Esophagus mucosa (tissue), 1 donor: ENCODE measurements at regions not wholly inside any gene's neighbourhood (a gene's known extent, or its start where the extent isn't known, plus 50 kb on each side); places are given as distances from the start of the nearest gene placed in this dataset.

Experiments used
- ATAC-seq: fragments of 200-7000 bp; cut with Tn5 transposase; one replicate; pipeline ENCODE4 v1.9.1; 2020
- donor health status: DM: yes; HTN: yes; CAD: no.

DNA sequence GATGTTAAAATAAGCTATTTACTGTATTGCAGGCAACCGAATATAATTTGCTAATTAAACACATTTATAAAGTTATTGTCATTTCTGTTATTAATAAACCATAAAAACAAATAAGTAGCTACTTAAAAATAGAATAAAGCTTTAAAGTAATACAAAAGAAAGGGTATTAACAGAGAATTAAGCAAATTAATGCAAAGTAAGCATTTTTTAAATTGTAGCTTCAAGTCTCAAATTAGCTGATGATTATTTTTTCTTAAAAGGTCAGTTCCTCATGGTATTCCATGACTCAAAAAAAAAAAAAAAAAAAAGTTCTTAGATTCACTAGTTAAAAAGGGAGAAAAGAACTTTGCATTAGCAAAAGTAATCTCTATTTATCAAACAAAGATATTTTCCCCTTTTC, 292.5 kb downstream of the SLITRK1 start:
- no peak for ATAC-seq

DNA sequence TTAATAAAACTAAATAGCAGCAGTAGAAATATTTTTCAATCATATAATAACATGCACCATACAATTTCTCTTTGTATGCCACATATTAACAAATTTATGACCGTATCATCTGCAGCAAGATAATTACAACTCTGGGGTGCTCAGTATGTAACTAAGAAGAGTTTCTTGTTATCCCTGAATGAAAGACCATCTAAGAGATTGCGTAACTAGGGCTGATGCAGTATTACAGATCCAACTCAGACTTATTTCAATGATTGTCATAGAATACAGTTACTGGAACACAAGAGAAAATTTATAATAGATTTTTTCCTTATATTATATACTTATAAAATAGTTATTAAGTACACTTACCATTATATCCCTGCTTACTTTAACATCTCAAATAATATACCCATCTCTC, 305.1 kb downstream of the SLITRK1 start:
- no peak for ATAC-seq

DNA sequence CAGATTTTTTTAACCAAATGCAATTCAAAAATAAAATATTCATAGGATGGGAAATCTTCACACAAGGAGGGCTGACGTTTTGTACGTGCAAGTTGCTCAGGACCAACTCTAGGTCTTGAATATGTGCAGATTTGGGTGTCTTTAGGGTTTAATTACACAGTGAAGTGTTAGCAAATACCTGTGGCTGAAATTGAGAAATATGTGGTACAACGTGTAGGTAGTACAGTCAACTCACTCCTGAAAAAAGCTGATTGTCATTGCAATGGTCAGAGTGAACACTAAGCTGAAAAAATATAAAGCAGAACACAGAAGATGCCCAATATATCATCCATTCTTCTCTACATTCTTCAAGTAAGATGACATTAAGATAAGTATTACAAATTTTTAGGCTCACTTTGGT, 314.3 kb downstream of the SLITRK1 start:
- no peak for ATAC-seq

DNA sequence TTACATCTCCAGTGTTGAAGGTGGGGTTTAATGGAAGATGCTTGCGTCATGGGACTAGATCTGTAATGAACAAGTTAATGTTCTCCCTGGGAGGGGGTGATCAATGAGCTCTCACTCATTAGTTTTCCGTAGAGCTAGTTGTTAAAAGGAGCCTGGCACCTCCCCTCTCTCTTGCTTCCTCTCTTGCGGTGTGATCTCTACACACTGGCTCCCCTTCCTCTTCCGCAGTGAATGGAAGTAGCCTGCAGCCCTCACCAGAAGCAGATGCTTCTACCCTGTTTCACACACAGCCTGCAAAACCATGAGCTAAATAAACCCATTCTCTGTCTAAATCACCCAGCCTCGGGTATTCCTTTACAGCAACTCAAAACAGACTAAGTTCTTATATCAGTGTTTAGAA, 318.8 kb downstream of the SLITRK1 start:
- ATAC-seq, result no peak

DNA sequence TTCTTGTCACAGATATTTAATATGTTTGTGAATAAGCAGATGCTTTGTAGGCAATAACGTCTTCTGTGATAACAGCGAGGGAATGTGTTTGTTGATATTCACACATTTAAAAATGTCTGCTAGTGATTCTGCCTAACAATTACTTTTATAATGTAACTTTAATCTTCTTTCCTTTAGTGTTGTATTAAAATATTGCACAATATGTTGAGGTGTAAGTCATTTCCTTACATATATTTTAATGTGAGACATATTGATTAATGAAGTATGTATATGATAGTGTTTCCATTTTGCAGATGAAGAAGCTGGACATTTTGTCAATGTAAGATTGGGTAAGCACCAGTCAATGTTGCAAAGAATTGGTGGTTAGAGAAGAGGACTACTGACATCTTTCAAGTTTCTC, 324.4 kb downstream of the SLITRK1 start:
- no peak for ATAC-seq

DNA sequence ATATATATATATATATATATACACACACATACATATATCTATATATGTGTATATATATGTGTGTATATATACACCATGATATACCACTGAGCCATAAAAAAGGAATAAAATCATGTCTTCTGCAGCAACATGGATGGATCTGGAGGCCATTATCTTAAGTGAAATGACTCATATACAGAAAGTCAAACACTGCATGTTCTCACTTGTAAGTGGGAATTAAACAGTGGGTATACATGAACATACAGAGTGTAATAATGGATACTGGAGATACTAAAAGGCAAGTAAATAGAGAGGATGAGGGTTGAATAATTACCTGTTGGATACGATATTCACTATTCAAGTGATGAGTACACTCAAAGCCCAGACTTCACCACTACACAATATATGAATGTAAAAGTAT, 332.6 kb downstream of the SLITRK1 start:
- no peak for ATAC-seq

DNA sequence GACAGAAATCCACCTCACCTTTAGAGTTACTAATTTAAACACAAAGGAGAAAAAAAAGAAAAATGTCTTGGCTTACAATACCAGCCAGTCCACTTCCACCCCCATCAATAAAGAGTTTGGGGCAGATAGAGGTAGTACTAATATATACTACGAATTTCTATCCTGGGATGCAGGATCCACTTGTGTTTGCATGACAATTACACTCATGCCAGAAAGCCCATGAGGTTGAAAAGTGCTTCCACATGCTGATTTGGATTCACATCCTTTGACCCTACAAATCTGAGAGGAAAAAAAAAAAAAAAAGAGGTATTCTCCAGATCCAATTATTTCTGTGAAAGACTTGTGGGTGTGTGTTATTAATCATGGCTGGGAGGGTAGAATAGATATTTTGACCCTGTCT, 335.2 kb downstream of the SLITRK1 start:
- ATAC-seq, result no peak

DNA sequence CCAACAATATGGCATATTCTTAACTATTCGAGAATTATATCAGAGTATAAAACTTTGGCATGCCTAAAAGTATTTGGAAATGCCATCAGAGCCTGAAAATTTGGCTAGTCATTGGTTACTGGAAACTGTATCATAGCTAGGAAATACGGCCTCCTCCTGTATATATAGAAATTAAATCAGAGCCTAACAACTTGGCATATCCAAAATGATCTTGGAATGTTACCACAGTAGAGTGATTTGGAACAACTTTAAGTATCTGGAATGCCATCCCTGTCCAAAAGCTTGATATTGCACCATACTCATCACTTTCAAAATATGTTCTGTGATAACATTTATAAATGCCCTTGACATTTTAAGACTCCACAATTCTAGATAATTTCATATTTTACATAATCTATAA, 335.8 kb downstream of the SLITRK1 start:
- no peak for ATAC-seq

DNA sequence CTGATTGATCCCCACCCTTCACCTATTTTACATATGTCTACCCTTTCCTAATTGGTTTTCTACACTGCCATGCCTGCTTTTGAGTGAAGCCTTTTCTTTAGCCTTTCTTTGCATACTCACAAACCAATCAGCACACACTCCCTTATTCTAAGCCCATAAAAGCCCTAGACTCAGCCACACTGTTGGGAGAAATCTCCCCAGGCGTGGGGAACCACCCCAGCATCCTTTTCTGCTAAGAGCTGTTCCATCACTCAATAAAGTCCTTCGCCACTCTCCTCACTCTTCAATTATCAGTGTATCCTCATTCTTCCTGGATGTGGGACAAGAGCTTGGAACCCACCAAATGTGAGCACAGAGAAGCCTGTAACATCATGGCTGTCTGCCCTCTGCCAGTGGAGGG, 343.6 kb downstream of the SLITRK1 start:
- ATAC-seq, result no peak

DNA sequence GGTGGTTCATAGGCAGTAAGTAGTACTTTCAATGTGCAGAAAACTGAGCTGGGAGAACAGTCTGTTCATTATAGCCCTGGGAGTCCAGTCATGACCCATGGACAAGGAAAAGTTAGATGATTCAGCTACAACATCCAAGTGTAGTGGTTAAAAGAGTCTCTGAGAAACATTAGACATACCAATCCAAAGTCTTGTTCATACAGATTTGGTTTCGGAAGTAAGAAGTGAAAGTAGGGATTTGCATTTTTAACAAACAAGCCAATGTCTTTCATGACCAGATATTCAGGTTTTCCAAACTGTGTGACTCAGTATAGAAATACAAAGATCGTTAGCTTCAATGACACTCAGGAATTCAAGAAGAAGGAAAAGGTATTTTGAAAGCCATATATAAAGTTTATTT, 345.3 kb downstream of the SLITRK1 start:
- ATAC-seq, result peak; percentile 82

DNA sequence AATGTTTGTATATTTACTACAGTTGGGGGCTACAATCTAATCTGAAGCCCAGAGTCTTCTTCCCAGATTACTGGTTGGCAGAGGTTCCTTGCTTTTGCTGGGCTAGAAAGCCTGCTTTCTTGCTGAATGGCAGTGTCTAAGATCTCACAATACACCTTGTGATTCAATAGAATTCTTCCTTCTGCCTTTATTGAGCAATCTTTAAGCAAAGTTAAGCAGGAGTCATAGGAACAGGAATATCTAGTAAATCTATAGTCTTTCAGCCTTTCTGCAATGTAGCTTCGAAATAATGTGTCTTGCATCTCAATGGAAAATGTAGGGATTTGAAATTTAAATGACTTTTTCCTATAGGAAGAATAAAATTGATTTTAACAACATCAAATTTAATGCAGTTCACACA, 346.1 kb downstream of the SLITRK1 start:
- ATAC-seq, result peak; percentile 91

DNA sequence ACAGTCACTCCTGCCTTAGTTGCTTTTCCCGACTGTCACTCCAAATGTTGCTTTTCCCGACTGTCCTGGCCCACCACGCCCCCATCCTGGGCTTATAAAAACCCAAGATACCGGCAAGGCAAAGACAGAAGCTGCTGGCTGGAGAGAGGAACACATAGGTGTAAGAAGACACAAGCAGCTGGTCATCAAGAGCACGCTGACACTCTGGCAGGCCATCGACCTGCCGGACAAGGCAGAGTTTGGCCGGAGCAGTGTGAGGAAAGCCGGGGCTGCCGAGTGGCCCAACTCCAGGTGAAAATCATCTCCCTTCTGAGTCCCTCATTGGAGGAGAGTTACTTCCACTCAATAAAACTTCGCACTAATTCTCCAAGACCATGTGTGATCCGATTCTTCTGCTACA, 349.5 kb downstream of the SLITRK1 start:
- ATAC-seq, result no peak

DNA sequence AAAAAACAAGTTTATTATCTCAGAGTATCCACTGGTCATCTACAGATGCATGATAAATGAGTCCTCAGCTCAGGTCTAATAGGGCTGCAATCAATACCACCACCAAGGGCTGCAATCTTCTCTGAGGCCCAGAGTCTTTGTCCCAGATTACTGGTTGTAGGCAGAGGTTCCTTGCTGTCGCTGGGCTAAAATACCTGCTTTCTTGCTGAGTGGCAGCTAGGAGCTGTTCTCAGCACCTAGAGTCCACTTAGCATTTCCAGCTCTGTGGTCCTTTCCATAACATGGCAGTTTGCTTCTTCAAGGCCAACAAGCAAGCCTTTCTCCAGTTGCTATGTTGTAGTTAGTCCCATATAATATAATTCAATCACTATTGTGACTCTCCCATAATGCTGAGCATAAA, 351.3 kb downstream of the SLITRK1 start:
- ATAC-seq, result no peak

DNA sequence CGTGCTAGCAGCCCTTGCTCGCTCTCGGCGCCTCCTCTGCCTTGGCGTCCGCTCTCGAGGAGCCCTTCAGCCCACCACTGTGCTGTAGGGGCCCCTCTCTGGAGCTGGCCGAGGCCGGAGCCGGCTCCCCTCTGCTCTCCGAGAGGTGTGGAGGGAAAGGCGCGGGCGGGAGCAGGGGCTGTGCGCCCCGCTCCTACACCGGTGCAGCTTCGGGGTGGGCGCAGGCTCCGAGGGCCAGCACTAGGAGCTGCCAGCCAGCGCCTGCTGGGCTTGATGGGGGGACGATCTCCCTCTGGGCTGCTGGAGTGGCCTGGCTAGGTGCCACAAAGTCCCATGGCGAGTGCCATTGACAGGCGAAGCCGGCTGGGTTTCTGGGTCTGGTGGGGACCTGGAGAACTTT, 365.5 kb downstream of the SLITRK1 start:
- ATAC-seq, result no peak

DNA sequence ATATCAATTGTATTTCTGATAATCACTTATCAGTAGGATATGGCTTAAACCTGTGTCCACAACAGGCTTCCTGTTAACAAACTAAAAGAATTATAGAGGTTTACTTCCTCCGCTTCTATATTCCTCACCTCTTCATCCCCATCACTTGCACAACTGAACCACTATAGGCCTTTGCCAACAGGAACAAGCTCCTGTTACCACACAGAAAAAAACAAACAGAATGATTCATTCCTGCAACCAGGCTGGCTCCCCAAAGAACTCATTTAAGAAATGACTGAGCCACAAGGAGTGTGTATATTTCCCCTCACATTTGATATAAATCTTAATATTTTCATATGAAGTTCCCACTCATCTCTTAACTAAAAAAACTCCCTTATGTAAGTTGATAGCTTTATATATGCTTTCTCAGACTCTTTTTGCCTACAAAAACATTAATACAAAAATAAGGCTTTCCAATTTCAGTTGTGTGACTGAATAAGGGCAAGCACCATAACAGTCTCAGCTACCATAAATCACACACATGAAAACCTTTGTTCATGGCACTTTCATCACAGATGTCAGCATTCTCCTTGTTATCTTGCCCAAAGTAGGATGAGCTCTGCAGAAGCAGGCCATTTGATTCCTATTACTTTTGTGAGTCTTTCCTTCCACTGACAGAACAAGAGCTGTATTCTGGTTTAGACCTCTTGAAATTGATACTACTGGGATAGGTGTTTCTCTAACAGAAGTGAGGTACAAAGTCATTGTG, 366.8 kb downstream of the SLITRK1 start:
- peak; percentile 56 for ATAC-seq

DNA sequence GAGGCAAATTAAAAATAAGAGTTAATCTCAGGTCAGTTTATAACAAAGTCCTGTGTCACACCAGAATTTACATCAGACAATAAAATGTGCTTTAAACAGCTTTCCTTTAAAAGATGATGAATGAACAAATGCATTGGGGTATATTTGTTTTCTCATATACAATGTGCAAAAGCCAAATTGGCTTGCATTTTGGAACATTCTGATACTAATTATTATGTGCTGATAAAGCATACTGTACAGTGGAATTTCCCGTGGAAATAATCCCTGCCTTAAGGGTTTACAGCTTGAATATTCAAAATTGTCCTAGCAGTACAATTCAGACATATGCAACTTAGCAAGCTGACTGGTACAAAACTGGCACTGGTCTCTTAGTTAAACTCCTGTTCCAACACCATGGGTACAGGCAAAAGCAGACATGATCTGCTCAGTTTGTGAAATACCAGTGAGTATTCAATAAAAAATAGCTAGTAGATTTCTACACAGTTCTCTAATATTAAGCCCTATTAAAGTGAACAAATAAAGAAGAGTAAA, 373.4 kb downstream of the SLITRK1 start:
- ATAC-seq, result no peak

DNA sequence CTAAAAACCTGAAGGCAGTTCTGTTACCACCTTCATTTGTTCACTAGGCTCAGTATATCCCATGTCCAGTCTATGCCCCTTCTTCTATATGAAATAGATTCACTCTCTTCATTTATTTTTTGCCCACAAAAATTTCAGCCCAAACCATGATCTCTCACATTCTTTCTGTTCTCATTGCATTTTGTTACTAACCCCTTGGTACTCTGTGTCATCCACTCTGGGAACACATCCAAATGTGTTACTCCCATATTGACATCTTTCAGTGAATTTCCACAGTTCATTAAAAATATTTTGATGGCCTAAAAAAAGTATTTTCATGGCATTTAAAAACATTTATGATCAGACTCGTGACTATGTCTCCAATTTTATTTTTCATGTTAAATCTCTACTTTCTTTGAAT, 378.9 kb downstream of the SLITRK1 start:
- ATAC-seq, result no peak

DNA sequence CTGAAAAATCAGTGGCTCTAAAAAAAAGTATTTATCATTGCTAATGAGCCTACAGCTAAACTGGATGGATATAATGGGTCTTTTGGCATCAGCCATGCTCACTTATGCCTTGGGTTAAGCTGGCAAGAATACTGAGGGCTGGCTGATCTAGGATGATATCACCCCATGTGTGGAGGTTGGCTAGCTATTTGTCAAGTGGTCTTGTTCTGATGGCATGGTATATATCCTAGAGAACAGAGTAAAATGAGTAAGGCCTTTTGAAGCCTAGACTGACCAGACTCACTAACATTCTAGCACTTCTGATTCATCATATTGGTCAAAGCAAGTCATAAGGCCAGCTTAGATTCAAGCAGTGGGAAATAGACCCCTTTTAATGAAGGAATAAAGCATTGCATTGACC, 383.0 kb downstream of the SLITRK1 start:
- no peak for ATAC-seq

DNA sequence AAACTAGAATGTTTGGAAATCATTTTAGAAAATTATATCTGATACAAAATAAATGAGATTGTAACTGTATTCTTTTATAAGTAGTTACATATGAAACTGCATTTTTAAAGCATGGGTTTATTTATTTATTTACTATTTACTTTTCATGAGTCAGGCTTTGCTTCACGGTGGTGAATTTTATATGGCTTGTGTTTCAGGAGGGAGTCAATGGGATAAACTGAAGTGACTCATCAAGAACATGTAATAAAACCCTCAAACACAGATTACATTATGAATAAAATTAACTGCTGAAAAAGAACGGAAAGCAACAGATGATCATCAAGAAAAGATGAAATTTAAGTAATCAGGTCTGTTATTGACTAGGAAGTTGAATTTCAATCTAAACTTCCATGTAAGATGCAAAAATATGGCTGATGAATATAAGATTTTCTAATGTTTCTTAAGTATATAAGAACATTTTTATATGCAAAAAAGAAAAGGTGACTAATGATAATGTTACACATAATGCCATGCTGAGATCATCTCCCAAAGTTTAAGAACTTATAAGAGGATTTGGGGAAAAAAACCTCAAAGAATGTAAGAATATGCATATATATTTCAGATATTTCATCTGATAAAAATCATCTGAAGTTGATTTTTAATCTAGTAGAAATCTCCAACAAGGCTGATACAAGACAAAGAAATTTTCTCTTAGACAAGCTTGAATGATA, 383.6 kb downstream of the SLITRK1 start:
- ATAC-seq, result no peak

DNA sequence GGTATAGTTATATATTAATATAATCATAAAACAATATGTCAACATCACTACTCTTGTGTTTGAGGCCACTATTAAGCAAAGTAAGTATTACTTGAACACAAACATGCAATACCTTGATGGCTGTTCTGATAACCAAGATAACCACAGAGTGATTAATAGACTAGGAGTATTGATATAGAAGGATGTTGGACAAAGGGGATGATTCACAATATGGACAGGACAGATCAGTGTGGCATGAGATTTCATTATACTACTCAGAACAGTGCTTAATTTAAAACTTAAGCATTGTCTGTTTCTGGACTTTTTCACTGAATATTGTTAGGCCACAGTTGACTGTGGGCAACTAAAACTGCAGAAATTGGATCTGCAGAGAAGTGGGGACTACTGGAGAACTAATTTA, 384.2 kb downstream of the SLITRK1 start:
- ATAC-seq, result no peak

DNA sequence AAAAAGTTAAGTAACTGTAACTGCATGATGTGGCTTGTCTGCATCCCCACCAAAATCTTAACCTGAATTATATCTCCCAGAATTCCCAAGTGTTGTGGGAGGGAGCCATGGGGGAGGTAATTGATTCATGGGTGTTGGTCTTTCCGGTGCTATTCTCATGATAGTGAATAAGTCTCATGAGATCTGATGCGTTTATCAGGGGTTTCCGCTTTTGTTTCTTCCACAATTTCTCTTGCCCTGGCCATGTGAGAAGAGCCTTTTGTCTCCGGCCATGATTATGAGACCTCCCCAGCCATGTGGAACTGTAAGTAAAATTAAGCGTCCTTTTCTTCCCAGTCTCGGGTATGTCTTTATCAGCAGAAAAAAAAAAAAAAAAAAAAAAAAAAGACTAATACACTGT, 385.8 kb downstream of the SLITRK1 start:
- ATAC-seq, result no peak

DNA sequence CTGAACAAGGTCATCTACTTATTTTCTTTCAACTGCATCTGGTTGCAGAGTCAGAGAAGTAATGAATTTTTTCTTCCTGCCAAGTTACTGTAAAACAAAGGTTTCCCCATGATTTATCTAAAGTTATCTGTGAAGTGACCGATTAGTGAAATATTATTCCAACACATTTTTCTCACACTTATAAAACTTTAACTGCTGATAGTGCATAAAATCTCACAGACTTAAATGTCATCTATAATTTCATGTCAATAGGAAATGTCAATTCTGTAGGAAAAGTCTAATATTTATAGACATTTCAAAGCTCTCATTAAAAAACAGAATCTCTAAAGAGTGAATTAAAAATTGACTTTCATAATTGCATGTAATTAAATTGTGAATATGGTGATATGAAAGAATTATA, 397.2 kb downstream of the SLITRK1 start:
- no peak for ATAC-seq

DNA sequence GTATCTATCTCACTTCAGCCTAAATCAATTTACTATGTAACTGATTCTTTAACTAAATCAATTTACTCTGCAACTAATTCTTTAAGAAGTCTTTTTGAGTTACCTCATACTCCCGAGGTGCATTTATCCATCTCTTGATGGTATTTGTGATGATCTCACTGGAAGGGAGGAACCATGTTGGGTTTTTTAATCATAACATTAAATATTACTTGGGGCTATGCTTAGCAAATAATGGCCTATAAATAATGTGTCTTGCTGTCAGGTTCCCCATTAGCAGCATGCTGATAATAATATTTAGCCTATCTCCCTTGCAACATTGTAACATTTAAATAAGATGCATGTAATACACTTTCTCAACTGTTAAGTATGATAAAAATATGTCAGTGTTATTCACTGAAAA, 411.3 kb downstream of the SLITRK1 start:
- no peak for ATAC-seq

DNA sequence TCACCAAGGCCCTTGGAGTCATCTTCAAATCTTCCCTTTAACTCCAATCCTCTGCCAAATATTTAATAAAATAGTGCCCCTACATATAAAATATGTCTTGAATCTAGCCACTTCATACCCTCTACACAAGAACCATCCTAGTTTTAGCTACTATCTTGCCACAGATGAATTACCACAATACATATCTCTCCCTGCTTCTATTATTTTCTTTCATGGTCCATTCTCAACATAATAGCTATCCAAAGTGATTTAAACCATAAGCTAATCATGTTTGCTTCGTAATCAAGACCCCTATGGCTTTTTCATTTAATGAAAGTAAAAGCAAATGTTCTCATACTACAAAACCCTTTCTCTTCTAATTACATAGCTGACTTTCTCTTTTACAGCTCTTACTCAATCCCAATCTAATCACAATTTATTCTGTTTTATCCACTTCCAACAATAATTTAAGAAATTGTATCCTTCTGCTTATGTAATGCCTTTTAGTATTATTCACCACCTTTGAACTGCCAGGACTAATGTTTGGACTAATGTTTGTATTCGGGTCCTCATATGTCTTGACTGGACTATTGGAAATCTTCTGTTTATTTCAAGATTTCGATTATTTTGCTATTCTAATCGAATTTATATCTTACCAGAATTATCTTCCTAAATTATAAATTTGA, 412.0 kb downstream of the SLITRK1 start:
- ATAC-seq, result no peak
